ENCODE measurements at regions not wholly inside any gene's neighbourhood (a gene's known extent, or its start where the extent isn't known, plus 50 kb on each side); places are given as distances from the start of the nearest gene placed in this dataset.

- Histone ChIP-seq H3K4me3 (no peak overlapping the region), H3K4me1 (no peaks in the 10 kb centered on the region), H3K27me3 (no peaks in the 10 kb centered on the region), H3K9me3 (no peaks in the 10 kb centered on the region), H3K36me3 (ENCODE audit: low read depth, missing control alignments) (no peaks in the 10 kb centered on the region), H3K27ac (no peak overlapping the region)
- 77 to 82% methylated on average over 4 of the region's 4 CpGs for WGBS, 2 donors
- no peak for DNase-seq
- intact Hi-C loops (cut with DNase I; ENCODE audit: low total_unique reads), result no loop called here
- TF ChIP-seq CTCF (IDR thresholded peaks at IDR 0.05) (peak in 1 of 3 experiments; percentile 19), POLR2A (IDR thresholded peaks at IDR 0.05) (no peak)
These were observed 129.4 kb downstream of the PCDH20 start for GRCh38 chr13:61286148-61286745.

- DNase-seq, result no peak
- Histone ChIP-seq H3K27ac (no peak overlapping the region), H3K4me1 (no peaks in the 10 kb centered on the region), H3K4me3 (no peak overlapping the region), H3K9me3 (no peaks in the 10 kb centered on the region), H3K36me3 (ENCODE audit: low read depth, missing control alignments) (no peaks in the 10 kb centered on the region), H3K27me3 (no peaks in the 10 kb centered on the region)
- intact Hi-C loops (cut with DNase I; ENCODE audit: low total_unique reads), result no loop called here
- no peak for TF ChIP-seq POLR2A (IDR thresholded peaks at IDR 0.05)
- no peak for TF ChIP-seq CTCF (IDR thresholded peaks at IDR 0.05)
- WGBS, 2 donors, result 79 to 86% methylated on average over 5 of the region's 5 CpGs
These were observed 137.9 kb downstream of the PCDH20 start for GRCh38 chr13:61277586-61278276.

- Histone ChIP-seq H3K4me3 (no peak overlapping the region), H3K9me3 (no peaks in the 10 kb centered on the region), H3K4me1 (no peaks in the 10 kb centered on the region), H3K36me3 (ENCODE audit: low read depth, missing control alignments) (no peaks in the 10 kb centered on the region), H3K27me3 (no peaks in the 10 kb centered on the region), H3K27ac (no peak overlapping the region)
- intact Hi-C loops (cut with DNase I; ENCODE audit: low total_unique reads), result no loop called here
- no peak for TF ChIP-seq POLR2A (IDR thresholded peaks at IDR 0.05)
- no peak for TF ChIP-seq CTCF (IDR thresholded peaks at IDR 0.05)
- DNase-seq, result no peak
- 90 to 98% methylated on average over 1 of the region's 1 CpG for WGBS, 2 donors
These were observed 138.6 kb downstream of the PCDH20 start for GRCh38 chr13:61277088-61277487.

- intact Hi-C loops (cut with DNase I; ENCODE audit: low total_unique reads), result no loop called here
- 90 to 94% methylated on average over 2 of the region's 2 CpGs for WGBS, 2 donors
- no peaks in the 10 kb centered on the region for H3K27me3 ChIP-seq
These were observed 139.2 kb downstream of the PCDH20 start for GRCh38 chr13:61276401-61276800.

More at GRCh38 chr13:61276401-61276800, 139.2 kb downstream of the PCDH20 start:
- no peak for DNase-seq
- Histone ChIP-seq H3K9me3 (no peaks in the 10 kb centered on the region), H3K36me3 (ENCODE audit: low read depth, missing control alignments) (no peaks in the 10 kb centered on the region), H3K27ac (no peak overlapping the region), H3K4me3 (no peak overlapping the region), H3K4me1 (no peaks in the 10 kb centered on the region)
- TF ChIP-seq POLR2A (IDR thresholded peaks at IDR 0.05) (no peak), CTCF (IDR thresholded peaks at IDR 0.05) (no peak)
